PC-9 (cell line): ENCODE measurements at regions not wholly inside any gene's neighbourhood (a gene's known extent, or its start where the extent isn't known, plus 50 kb on each side); places are given as distances from the start of the nearest gene placed in this dataset.

Experiments used
- EZH2 ChIP-seq: fragments of 200-600 bp; sonication (generic); IDR thresholded peaks from 2 replicates; pipeline ENCODE4 v1.8.0; 2017; ENCODE audit warnings: antibody characterized with exemption, low read depth
- TF ChIP-seq, protein P1 (sequence below): fragments of 200-600 bp; sonication (generic); conservative IDR thresholded peaks from 2 replicates; pipeline ENCODE4 v1.6.1; 2017; ENCODE audit warnings: mixed run types, antibody characterized with exemption, mild to moderate bottlenecking, moderate library complexity

GRCh38 chr15:47283246-47283645 lies 434.1 kb upstream of the SEMA6D start:
- TF ChIP-seq, protein P1, sequence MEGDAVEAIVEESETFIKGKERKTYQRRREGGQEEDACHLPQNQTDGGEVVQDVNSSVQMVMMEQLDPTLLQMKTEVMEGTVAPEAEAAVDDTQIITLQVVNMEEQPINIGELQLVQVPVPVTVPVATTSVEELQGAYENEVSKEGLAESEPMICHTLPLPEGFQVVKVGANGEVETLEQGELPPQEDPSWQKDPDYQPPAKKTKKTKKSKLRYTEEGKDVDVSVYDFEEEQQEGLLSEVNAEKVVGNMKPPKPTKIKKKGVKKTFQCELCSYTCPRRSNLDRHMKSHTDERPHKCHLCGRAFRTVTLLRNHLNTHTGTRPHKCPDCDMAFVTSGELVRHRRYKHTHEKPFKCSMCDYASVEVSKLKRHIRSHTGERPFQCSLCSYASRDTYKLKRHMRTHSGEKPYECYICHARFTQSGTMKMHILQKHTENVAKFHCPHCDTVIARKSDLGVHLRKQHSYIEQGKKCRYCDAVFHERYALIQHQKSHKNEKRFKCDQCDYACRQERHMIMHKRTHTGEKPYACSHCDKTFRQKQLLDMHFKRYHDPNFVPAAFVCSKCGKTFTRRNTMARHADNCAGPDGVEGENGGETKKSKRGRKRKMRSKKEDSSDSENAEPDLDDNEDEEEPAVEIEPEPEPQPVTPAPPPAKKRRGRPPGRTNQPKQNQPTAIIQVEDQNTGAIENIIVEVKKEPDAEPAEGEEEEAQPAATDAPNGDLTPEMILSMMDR: no peak
- no peak for TF ChIP-seq EZH2
